GM12874 (cell line): ENCODE measurements at regions not wholly inside any gene's neighbourhood (a gene's known extent, or its start where the extent isn't known, plus 50 kb on each side); places are given as distances from the start of the nearest gene placed in this dataset.

ENCODE experiments used
- TF ChIP-seq, protein P1 (sequence below): IDR thresholded peaks from 2 replicates; pipeline ENCODE4 v1.5.1; 2011; ENCODE audit warnings: low read depth, mild to moderate bottlenecking, control low read depth, low read length, moderate library complexity; ENCODE audit not compliant: insufficient read depth

DNA sequence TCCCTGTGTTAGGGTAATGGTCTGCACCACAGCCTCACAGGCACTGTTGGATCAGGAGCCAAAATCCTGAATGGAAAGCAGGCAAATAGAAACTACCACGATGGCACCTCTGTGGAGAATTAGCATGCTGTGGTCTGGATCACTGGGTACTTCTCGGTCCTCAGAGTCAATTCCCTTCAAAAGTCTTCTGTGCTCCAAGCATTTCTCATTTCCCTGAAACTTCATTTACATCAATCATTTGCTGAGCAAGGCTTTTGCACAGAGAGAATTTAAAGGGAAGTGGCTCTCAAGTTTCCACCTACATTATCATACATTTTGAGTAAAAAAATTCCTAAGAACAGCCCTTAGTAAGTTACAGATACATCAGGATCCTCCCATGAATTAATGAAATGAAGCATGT is 293.9 kb upstream of the NPSR1 start:
- TF ChIP-seq, protein P1, sequence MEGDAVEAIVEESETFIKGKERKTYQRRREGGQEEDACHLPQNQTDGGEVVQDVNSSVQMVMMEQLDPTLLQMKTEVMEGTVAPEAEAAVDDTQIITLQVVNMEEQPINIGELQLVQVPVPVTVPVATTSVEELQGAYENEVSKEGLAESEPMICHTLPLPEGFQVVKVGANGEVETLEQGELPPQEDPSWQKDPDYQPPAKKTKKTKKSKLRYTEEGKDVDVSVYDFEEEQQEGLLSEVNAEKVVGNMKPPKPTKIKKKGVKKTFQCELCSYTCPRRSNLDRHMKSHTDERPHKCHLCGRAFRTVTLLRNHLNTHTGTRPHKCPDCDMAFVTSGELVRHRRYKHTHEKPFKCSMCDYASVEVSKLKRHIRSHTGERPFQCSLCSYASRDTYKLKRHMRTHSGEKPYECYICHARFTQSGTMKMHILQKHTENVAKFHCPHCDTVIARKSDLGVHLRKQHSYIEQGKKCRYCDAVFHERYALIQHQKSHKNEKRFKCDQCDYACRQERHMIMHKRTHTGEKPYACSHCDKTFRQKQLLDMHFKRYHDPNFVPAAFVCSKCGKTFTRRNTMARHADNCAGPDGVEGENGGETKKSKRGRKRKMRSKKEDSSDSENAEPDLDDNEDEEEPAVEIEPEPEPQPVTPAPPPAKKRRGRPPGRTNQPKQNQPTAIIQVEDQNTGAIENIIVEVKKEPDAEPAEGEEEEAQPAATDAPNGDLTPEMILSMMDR = no peak

DNA sequence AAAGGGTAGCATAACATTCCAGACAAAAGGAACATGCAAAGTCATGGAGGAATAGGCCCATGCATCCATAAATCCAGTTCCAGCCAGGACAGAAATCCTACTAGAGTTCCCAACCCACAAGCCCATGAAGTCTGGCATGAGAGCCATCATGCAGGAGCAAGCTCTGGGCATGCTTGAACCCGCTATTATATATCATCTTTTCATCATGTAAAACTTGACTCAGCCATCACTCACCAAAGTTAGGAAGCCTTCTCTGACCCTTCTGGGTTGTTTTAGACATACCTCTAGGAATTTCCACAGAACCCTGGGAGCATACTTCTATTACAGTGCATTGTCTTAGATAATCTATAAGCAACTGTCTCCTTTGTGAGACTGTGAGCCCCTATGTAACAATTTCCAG is 293.0 kb upstream of the NPSR1 start:
- TF ChIP-seq, protein P1 = no peak

DNA sequence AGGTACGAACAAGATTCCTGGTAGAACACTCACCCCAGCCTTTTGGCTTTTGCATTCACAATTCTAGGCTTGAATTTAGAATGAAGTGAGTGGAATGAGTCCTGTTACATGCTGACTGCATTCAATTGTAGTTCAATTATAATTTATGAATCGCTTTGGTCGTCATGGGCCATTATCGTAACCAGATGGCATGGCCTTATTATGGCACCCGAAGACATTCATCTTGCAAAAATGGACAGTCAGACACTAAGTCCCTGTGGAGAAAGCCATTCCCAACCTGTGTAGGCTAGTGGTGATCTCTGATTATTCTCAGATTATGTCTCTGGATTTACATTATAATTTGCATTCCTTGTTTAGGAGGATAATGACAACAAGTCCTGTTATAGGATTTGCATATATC is 292.4 kb upstream of the NPSR1 start:
- TF ChIP-seq, protein P1 = no peak

DNA sequence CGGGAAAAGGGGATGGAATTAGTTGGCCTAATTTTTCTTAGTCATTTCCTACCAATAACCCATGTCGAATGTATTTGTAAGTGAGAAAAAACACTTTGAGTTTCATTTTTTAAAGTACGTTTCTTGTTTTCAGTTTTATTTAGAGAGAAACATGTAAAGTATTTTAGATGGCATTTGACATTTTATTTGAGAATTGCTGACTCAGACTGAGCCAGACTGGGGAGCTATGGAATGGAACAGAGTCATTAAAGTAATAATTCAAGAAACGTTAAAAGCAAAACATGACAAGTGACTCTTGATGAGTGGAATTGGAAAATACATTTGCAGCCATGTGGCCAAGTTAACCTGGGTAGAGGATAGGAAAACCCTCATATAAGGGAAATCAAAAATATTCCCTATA is 286.1 kb upstream of the NPSR1 start:
- TF ChIP-seq, protein P1 = no peak

DNA sequence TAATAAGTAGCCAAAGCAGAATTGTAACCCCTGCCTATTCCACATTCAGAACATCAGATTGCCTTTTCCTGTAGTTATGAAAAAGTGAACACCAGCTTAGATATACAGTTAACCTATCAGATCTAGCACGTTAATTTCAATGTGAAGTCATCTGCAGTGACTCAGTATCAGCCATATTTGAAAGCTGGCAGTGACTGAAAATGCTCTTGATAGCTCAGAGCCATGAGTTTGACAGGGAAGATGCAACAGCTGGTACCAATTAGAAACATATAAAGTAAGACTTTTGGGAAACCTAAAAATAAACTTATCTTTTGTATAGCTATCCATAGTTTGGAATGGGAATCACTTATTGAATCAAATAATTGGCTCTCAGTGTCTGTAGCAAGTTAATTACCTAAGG is 284.1 kb upstream of the NPSR1 start:
- TF ChIP-seq, protein P1 = no peak

DNA sequence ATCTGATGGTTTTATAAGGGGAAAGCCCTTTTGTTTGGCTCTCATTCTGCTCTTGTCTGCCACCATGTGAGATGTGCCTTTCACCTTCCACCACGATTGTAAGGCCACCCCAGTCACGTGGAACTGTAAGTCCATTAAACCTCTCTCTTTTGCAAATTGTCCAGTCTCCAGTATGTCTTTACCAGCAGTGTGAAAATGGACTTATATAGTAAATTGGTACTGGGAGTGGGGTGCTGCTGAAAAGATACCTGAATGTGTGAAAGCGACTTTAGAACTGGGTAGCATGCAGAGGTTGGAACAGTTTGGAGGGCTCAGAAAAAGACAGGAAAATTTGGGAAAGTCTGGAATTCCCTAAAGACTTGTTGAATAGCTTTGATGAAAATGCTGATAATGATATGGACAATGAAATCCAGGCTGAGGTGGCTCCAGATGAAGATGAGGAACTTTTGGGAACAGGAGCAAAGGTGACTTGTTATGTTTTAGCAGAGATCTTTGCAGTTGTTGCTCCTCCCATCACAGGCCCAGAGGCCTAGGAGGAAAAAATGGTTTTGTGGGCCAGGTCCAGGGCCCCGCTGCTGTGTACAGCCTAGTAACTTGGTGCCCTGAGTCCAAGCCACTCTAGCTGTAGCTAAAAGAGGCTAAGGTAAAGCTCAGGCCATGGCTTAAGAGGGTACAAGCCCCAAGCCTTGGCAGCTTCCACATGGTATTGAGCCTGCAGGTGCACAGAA is 275.7 kb upstream of the NPSR1 start:
- TF ChIP-seq, protein P1 = no peak

DNA sequence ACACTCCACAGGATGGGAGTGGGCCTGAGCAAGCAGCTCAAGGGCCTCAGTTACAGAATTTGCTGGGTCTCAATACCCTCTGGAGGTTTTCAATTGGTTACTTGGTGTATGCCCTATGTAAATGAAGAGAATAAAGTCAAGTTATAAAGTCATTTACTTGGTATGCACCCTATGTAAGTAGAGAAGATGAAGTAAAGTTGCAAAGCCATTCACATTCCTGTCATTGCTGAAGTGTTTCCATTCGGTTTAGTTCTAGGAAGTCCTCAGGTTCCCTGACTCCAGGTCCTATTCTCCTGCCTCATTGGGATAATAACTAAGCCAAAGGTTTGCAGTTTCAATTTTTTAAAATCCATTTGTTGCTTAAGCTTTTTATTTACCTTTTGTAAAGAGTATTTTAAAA is 272.6 kb upstream of the NPSR1 start:
- TF ChIP-seq, protein P1 = no peak
